DOHH2 (cell line): ENCODE measurements at regions not wholly inside any gene's neighbourhood (a gene's known extent, or its start where the extent isn't known, plus 50 kb on each side); places are given as distances from the start of the nearest gene placed in this dataset.

Experiments
- H3F3A ChIP-seq: fragments of 200-600 bp; sonication (generic), shearing (Covaris generic); 2 replicates; pipeline ENCODE4 v1.6.0; 2016; ENCODE audit warnings: antibody characterized with exemption, mild to moderate bottlenecking; ENCODE audit not compliant: control insufficient read depth, insufficient read depth
- H3K27ac ChIP-seq: fragments of 200-600 bp; sonication (generic); 2 replicates; pipeline ENCODE4 v1.5.1; 2014; ENCODE audit warnings: low read depth, mild to moderate bottlenecking, low read length, moderate library complexity
- H3K27me3 ChIP-seq: fragments of 200-600 bp; sonication (generic); 2 replicates; pipeline ENCODE4 v1.6.1; 2014; ENCODE audit warnings: mild to moderate bottlenecking, low read length, mixed read lengths; ENCODE audit not compliant: control insufficient read depth
- H3K36me3 ChIP-seq: fragments of 200-600 bp; sonication (generic); 2 replicates; pipeline ENCODE4 v1.6.1; 2014; ENCODE audit warnings: mild to moderate bottlenecking, low read length, moderate library complexity, mixed read lengths; ENCODE audit not compliant: control insufficient read depth
- H3K4me1 ChIP-seq: fragments of 200-600 bp; sonication (generic); 2 replicates; pipeline ENCODE4 v1.6.1; 2014; ENCODE audit warnings: mild to moderate bottlenecking, low read length, mixed read lengths; ENCODE audit not compliant: control insufficient read depth
- H3K4me2 ChIP-seq: fragments of 200-600 bp; sonication (generic); 2 replicates; pipeline ENCODE4 v1.6.0; 2014; ENCODE audit warnings: mild to moderate bottlenecking, low read length, moderate library complexity
- H3K4me3 ChIP-seq: fragments of 200-600 bp; sonication (generic); 2 replicates; pipeline ENCODE4 v1.5.1; 2014; ENCODE audit warnings: mild to moderate bottlenecking, low read length, mixed read lengths
- H3K79me2 ChIP-seq: fragments of 200-600 bp; sonication (generic); 2 replicates; pipeline ENCODE4 v1.6.1; 2014; ENCODE audit warnings: mild to moderate bottlenecking, low read length, mixed read lengths; ENCODE audit not compliant: control insufficient read depth
- H3K9me2 ChIP-seq: fragments of 200-600 bp; sonication (generic); replicated peaks from 2 replicates; pipeline ENCODE4 v1.6.1; 2014; ENCODE audit warnings: mild to moderate bottlenecking, low read length, mixed read lengths; ENCODE audit not compliant: control insufficient read depth
- H3K9me3 ChIP-seq: fragments of 200-600 bp; sonication (generic); 2 replicates; pipeline ENCODE4 v1.6.1; 2014; ENCODE audit warnings: antibody characterized with exemption, low read length, mixed read lengths; ENCODE audit not compliant: control insufficient read depth, insufficient read depth
- H4K20me1 ChIP-seq: fragments of 200-600 bp; sonication (generic); 2 replicates; pipeline ENCODE4 v1.6.0; 2014; ENCODE audit warnings: low read depth, mild to moderate bottlenecking, antibody characterized with exemption, low read length, moderate library complexity; ENCODE audit not compliant: control insufficient read depth, insufficient read depth
- CTCF ChIP-seq: fragments of 200-600 bp; sonication (generic); IDR thresholded peaks from one replicate; pipeline ENCODE4 v1.5.1; 2014; ENCODE audit warnings: antibody characterized with exemption, mild to moderate bottlenecking, low read depth, low read length; ENCODE audit not compliant: poor library complexity, severe bottlenecking
- EZH2phosphoT487 ChIP-seq: fragments of 200-600 bp; sonication (generic); IDR thresholded peaks from 2 replicates; pipeline ENCODE4 v1.6.1; 2017; ENCODE audit warnings: borderline replicate concordance, mild to moderate bottlenecking, antibody characterized with exemption, low read length, moderate library complexity, mixed read lengths

GRCh38 chr2:108101481-108101880 is 115.2 kb downstream of the SLC5A7 start:
- no peaks in the 10 kb centered on the region for H3K79me2 ChIP-seq
- no peaks in the 10 kb centered on the region for H3K9me2 ChIP-seq
- TF ChIP-seq EZH2phosphoT487 (no peak), CTCF (no peak)
- H3K27me3 ChIP-seq: no peaks in the 10 kb centered on the region
- no peaks in the 10 kb centered on the region for H3F3A ChIP-seq
- H3K4me2 ChIP-seq: no peak overlapping the region
- H3K27ac ChIP-seq: no peak overlapping the region
- H3K9me3 ChIP-seq: no peaks in the 10 kb centered on the region
- no peaks in the 10 kb centered on the region for H3K36me3 ChIP-seq
- no peaks in the 10 kb centered on the region for H3K4me1 ChIP-seq
- no peaks in the 10 kb centered on the region for H4K20me1 ChIP-seq
- H3K4me3 ChIP-seq: no peak overlapping the region

GRCh38 chr2:108106731-108107130 is 120.4 kb downstream of the SLC5A7 start:
- H3K4me3 ChIP-seq: no peak overlapping the region
- H3K9me2 ChIP-seq: no peaks in the 10 kb centered on the region
- H3K27me3 ChIP-seq: no peaks in the 10 kb centered on the region
- no peaks in the 10 kb centered on the region for H3K36me3 ChIP-seq
- H3K27ac ChIP-seq: no peak overlapping the region
- no peak for TF ChIP-seq EZH2phosphoT487
- TF ChIP-seq CTCF: no peak
- no peaks in the 10 kb centered on the region for H3K9me3 ChIP-seq
- H3K4me1 ChIP-seq: no peaks in the 10 kb centered on the region
- no peaks in the 10 kb centered on the region for H4K20me1 ChIP-seq
- H3K4me2 ChIP-seq: no peak overlapping the region
- no peaks in the 10 kb centered on the region for H3K79me2 ChIP-seq
- H3F3A ChIP-seq: no peaks in the 10 kb centered on the region

GRCh38 chr2:108111936-108112335 is 125.6 kb downstream of the SLC5A7 start:
- no peak overlapping the region for H3K4me3 ChIP-seq
- no peaks in the 10 kb centered on the region for H3K4me1 ChIP-seq
- H3K9me2 ChIP-seq: no peaks in the 10 kb centered on the region

More at GRCh38 chr2:108111936-108112335, 125.6 kb downstream of the SLC5A7 start:
- Histone ChIP-seq H3K36me3 (no peaks in the 10 kb centered on the region), H3K9me3 (no peaks in the 10 kb centered on the region), H3K27me3 (no peaks in the 10 kb centered on the region), H3K79me2 (no peaks in the 10 kb centered on the region), H4K20me1 (no peaks in the 10 kb centered on the region), H3K4me2 (no peak overlapping the region), H3K27ac (no peak overlapping the region), H3F3A (no peaks in the 10 kb centered on the region)
- TF ChIP-seq CTCF (no peak), EZH2phosphoT487 (no peak)
